Body of pancreas (tissue), 4 donors: ENCODE measurements at regions not wholly inside any gene's neighbourhood (a gene's known extent, or its start where the extent isn't known, plus 50 kb on each side); places are given as distances from the start of the nearest gene placed in this dataset.

ENCODE experiments used
- ATAC-seq: fragments of 150-250 bp; one replicate; pipeline ENCODE4 v1.9.1; 2016
- DNase-seq, 4 donors: peaks; one replicate each; pipeline ENCODE4 v3.0.0-alpha.2; 2019
- H3K27ac ChIP-seq, 4 donors: fragments of 200-600 bp; sonication (generic); 1 replicate in 3 of 4; 2 replicates in 1 of 4; pipeline versions ENCODE4 v1.5.1 to v1.6.1; 2016 to 2019; ENCODE audit warnings: mild to moderate bottlenecking in 1 of 4, mixed read lengths in 1 of 4, moderate library complexity in 1 of 4
- H3K27me3 ChIP-seq, 2 donors: fragments of 200-600 bp; sonication (generic); one replicate each; pipeline ENCODE4 v1.6.0; 2016; ENCODE audit warnings: mild to moderate bottlenecking in 1 of 2
- H3K36me3 ChIP-seq, 2 donors: fragments of 200-600 bp; sonication (generic); replicated peaks in 1 of 2; 2 replicates each; pipeline ENCODE4 v1.5.1; 2016; ENCODE audit warnings: low read depth in 2 of 2; ENCODE audit not compliant: insufficient read depth in 1 of 2
- H3K4me1 ChIP-seq: fragments of 200-600 bp; sonication (generic); one replicate; pipeline ENCODE4 v1.6.0; 2016
- H3K4me3 ChIP-seq, 2 donors: fragments of 200-600 bp; sonication (generic); 1 replicate in 1 of 2; 2 replicates in 1 of 2; pipeline ENCODE4 v1.5.1; 2016 to 2019
- H3K9me3 ChIP-seq, 3 donors: fragments of 200-600 bp; sonication (generic); 1 replicate in 2 of 3; 2 replicates in 1 of 3; pipeline ENCODE4 v1.5.1; 2016
- CTCF ChIP-seq, 7 experiments: fragments of 450-650 bp in 4 of 7; fragments of 200-600 bp in 3 of 7; sonication (generic) in 3 of 7; IDR thresholded peaks; one replicate each; pipeline ENCODE4 v1.5.1; 2016 to 2019; ENCODE audit warnings: antibody characterized with exemption in 7 of 7
- POLR2A ChIP-seq, 3 donors: fragments of 450-650 bp; IDR thresholded peaks; one replicate each; pipeline ENCODE4 v1.6.1; 2016; ENCODE audit warnings: antibody characterized with exemption in 3 of 3, mild to moderate bottlenecking in 2 of 3
- WGBS, 2 donors: methylation state at CpG; one replicate each; pipeline ENCODE4 v1.1.5; 2017; 5-methylcytosine and 5-hydroxymethylcytosine counted together
- intact Hi-C: fragments of 100-400 bp; cut with DNase I; formaldehyde crosslinking; loops from one replicate; pipeline ENCODE4 v1.15.1; 2023

- DNase-seq (no peak), ATAC-seq (no peak)
- intact Hi-C loops = no loop called here
- no peak overlapping the region for H3K4me3 ChIP-seq
- no peaks in the 10 kb centered on the region for H3K36me3 ChIP-seq
- no peaks in the 10 kb centered on the region for H3K9me3 ChIP-seq
- no peaks in the 10 kb centered on the region for H3K4me1 ChIP-seq
- H3K27ac ChIP-seq = no peak overlapping the region
- H3K27me3 ChIP-seq = no peaks in the 10 kb centered on the region
- WGBS, 2 donors = 68% methylated on average over 15 of the region's 15 CpGs
- TF ChIP-seq POLR2A (IDR thresholded peaks at IDR 0.05) (no peak), CTCF (IDR thresholded peaks at IDR 0.05) (no peak)
Observed at GRCh38 chr10:33937036-33937730, 602.7 kb upstream of the NRP1 start.

- TF ChIP-seq POLR2A (IDR thresholded peaks at IDR 0.05) (no peak), CTCF (IDR thresholded peaks at IDR 0.05) (no peak)
- Histone ChIP-seq H3K27me3 (no peaks in the 10 kb centered on the region), H3K36me3 (no peaks in the 10 kb centered on the region), H3K27ac (no peak overlapping the region), H3K9me3 (no peaks in the 10 kb centered on the region), H3K4me3 (no peak overlapping the region), H3K4me1 (no peaks in the 10 kb centered on the region)
- intact Hi-C loops = no loop called here
- 63 to 69% methylated on average over 3 of the region's 3 CpGs for WGBS, 2 donors
- no peak for DNase-seq
- no peak for ATAC-seq
Observed at GRCh38 chr10:33935350-33935749, 600.9 kb upstream of the NRP1 start.

GRCh38 chr10:33930079-33930478, 595.6 kb upstream of the NRP1 start:
- 65 to 82% methylated on average over 1 of the region's 1 CpG for WGBS, 2 donors
- Histone ChIP-seq H3K9me3 (no peaks in the 10 kb centered on the region), H3K27ac (no peak overlapping the region), H3K36me3 (no peaks in the 10 kb centered on the region), H3K27me3 (no peaks in the 10 kb centered on the region), H3K4me3 (no peak overlapping the region), H3K4me1 (no peaks in the 10 kb centered on the region)
- ATAC-seq (no peak), DNase-seq (no peak)
- intact Hi-C loops = no loop called here
- TF ChIP-seq CTCF (IDR thresholded peaks at IDR 0.05) = no peak
- no peak for TF ChIP-seq POLR2A (IDR thresholded peaks at IDR 0.05)

GRCh38 chr10:33927347-33927746, 592.9 kb upstream of the NRP1 start:
- TF ChIP-seq CTCF (IDR thresholded peaks at IDR 0.05) (no peak), POLR2A (IDR thresholded peaks at IDR 0.05) (no peak)
- WGBS, 2 donors = 65 to 66% methylated on average over 7 of the region's 7 CpGs
- Histone ChIP-seq H3K27ac (no peak overlapping the region), H3K27me3 (no peaks in the 10 kb centered on the region), H3K36me3 (no peaks in the 10 kb centered on the region), H3K4me1 (no peaks in the 10 kb centered on the region), H3K9me3 (no peaks in the 10 kb centered on the region), H3K4me3 (no peak overlapping the region)
- intact Hi-C loops = no loop called here
- ATAC-seq (no peak), DNase-seq (no peak)

GRCh38 chr10:33921970-33922605, 587.6 kb upstream of the NRP1 start:
- Histone ChIP-seq H3K27ac (no peak overlapping the region), H3K36me3 (no peaks in the 10 kb centered on the region), H3K4me1 (no peaks in the 10 kb centered on the region), H3K27me3 (no peaks in the 10 kb centered on the region), H3K9me3 (no peaks in the 10 kb centered on the region), H3K4me3 (no peak overlapping the region)
- no peak for ATAC-seq
- intact Hi-C loops = no loop called here
- TF ChIP-seq POLR2A (IDR thresholded peaks at IDR 0.05) (no peak), CTCF (IDR thresholded peaks at IDR 0.05) (no peak)
- no peak for DNase-seq
- 65 to 76% methylated on average over 4 to 5 of the region's 5 CpGs for WGBS, 2 donors
